Prostate gland (tissue), 2 donors: ENCODE measurements at regions not wholly inside any gene's neighbourhood (a gene's known extent, or its start where the extent isn't known, plus 50 kb on each side); places are given as distances from the start of the nearest gene placed in this dataset.

ENCODE experiments used
- CTCF ChIP-seq, 4 experiments: fragments of 200-600 bp in 2 of 4; fragments of 450-650 bp in 2 of 4; sonication (generic) in 2 of 4; IDR thresholded peaks; 1 replicate in 3 of 4; 2 replicates in 1 of 4; pipeline ENCODE4 v1.5.1; 2016 to 2019; ENCODE audit warnings: antibody characterized with exemption in 4 of 4, mild to moderate bottlenecking in 2 of 4, moderate library complexity in 2 of 4
- POLR2A ChIP-seq: fragments of 450-650 bp; IDR thresholded peaks from one replicate; pipeline ENCODE4 v1.6.1; 2016; ENCODE audit warnings: antibody characterized with exemption, mild to moderate bottlenecking
- POLR2AphosphoS5 ChIP-seq: sonication (generic); formaldehyde crosslinking; IDR thresholded peaks from one replicate; pipeline ENCODE4 v1.6.1; 2017; ENCODE audit warnings: antibody characterized with exemption

DNA sequence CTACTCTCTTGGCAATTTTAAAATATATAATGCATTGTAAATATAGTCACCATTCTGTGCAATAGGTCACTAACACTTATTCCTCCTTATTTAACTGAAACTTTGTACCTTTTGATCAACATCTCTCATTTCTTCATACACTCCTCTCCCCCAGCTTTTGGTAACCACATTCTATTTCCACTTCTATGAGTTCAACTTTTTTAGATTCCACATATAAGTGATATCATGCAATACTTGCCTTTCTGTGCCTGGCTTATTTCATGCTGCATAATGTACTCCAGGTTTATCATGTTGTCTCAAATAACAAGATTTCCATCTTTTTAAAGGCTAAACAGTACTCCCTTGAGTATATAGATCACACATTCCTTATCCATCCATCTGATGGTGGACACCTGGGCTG, 188.8 kb downstream of the NXNL2 start:
- TF ChIP-seq CTCF (IDR thresholded peaks at IDR 0.05) (no peak), POLR2A (no peak), POLR2AphosphoS5 (no peak)
